H1 (cell line): ENCODE measurements at regions not wholly inside any gene's neighbourhood (a gene's known extent, or its start where the extent isn't known, plus 50 kb on each side); places are given as distances from the start of the nearest gene placed in this dataset.

Source experiments
- BACH1 ChIP-seq: IDR thresholded peaks from 2 replicates; pipeline ENCODE4 v1.6.1; 2012; ENCODE audit warnings: low read length, improper control_type of control experiment
- CREB1 ChIP-seq: IDR thresholded peaks from 2 replicates; pipeline ENCODE4 v1.6.1; 2012; ENCODE audit warnings: inconsistent platforms
- HDAC6 ChIP-seq: IDR thresholded peaks from one replicate; pipeline ENCODE4 v1.7.1; 2012; ENCODE audit warnings: low read depth, mild to moderate bottlenecking, inconsistent platforms, low read length, moderate library complexity
- PHF8 ChIP-seq: fragments of 200-600 bp; sonication (generic); conservative IDR thresholded peaks from 2 replicates; pipeline ENCODE4 v1.7.1; 2012; ENCODE audit warnings: low read depth, mild to moderate bottlenecking, inconsistent platforms, low read length, moderate library complexity
- POLR2A ChIP-seq, 2 experiments: IDR thresholded peaks; 1 replicate in 1 of 2; 2 replicates in 1 of 2; pipeline ENCODE4 v1.6.1; 2011; ENCODE audit warnings: low read depth in 2 of 2, low read length in 2 of 2, mild to moderate bottlenecking in 2 of 2; ENCODE audit errors: control extremely low read depth in 1 of 2
- RBBP5 ChIP-seq: IDR thresholded peaks from 2 replicates; pipeline ENCODE4 v1.7.1; 2012; ENCODE audit warnings: low read depth, mild to moderate bottlenecking, inconsistent platforms, low read length, moderate library complexity, borderline replicate concordance
- RNF2 ChIP-seq: fragments of 200-900, 300-1000 bp; sonication (generic); IDR thresholded peaks from 2 replicates; pipeline ENCODE4 v1.7.1; 2016; ENCODE audit warnings: borderline replicate concordance, low read depth, mild to moderate bottlenecking, antibody characterized with exemption, low read length; ENCODE audit not compliant: poor library complexity, severe bottlenecking; ENCODE audit errors: missing control alignments
- SIX5 ChIP-seq: IDR thresholded peaks from 2 replicates; pipeline ENCODE4 v1.6.1; 2011; ENCODE audit warnings: mild to moderate bottlenecking, low read depth, low read length
- TF ChIP-seq, protein P1 (sequence below), 3 experiments: IDR thresholded peaks; 1 replicate in 2 of 3; 2 replicates in 1 of 3; pipeline versions ENCODE4 v1.5.1 to v1.6.1; 2011; ENCODE audit warnings: low read length in 3 of 3, mild to moderate bottlenecking in 3 of 3, inconsistent platforms in 2 of 3, low read depth in 1 of 3, moderate library complexity in 1 of 3; ENCODE audit not compliant: insufficient read depth in 1 of 3; ENCODE audit errors: control extremely low read depth in 1 of 3

DNA sequence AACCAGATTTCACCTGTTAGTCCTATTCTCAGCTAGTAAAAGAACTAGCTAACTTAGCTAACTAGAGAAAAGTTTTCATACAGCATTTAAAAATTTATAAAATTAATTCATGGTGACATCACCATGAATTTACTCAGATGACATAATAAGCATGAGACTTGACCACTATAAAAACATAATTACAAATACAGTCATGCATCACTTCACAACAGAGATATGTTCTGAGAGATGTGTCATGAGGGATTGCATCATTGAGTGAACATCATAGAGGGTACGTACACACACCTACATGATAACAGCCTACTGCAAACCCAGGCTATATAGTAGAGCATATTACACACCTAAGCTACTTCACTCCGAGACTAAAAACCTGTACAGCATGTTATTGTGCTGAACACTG, 481.3 kb upstream of the CHAC2 start (continued):
- TF ChIP-seq, protein P1, sequence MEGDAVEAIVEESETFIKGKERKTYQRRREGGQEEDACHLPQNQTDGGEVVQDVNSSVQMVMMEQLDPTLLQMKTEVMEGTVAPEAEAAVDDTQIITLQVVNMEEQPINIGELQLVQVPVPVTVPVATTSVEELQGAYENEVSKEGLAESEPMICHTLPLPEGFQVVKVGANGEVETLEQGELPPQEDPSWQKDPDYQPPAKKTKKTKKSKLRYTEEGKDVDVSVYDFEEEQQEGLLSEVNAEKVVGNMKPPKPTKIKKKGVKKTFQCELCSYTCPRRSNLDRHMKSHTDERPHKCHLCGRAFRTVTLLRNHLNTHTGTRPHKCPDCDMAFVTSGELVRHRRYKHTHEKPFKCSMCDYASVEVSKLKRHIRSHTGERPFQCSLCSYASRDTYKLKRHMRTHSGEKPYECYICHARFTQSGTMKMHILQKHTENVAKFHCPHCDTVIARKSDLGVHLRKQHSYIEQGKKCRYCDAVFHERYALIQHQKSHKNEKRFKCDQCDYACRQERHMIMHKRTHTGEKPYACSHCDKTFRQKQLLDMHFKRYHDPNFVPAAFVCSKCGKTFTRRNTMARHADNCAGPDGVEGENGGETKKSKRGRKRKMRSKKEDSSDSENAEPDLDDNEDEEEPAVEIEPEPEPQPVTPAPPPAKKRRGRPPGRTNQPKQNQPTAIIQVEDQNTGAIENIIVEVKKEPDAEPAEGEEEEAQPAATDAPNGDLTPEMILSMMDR (IDR thresholded peaks at IDR 0.05; ENCODE audit: control extremely low read depth in 1 of 3, insufficient read depth in 1 of 3, low read depth in 1 of 3, low read length in 3 of 3) = no peak
- TF ChIP-seq RNF2 (no peak), PHF8 (no peak), RBBP5 (no peak), HDAC6 (no peak), BACH1 (no peak), POLR2A (IDR thresholded peaks at IDR 0.05; ENCODE audit: control extremely low read depth in 1 of 2, low read depth in 2 of 2, low read length in 2 of 2) (no peak), SIX5 (no peak), CREB1 (no peak)
